HepG2 (cell line): ENCODE measurements at regions not wholly inside any gene's neighbourhood (a gene's known extent, or its start where the extent isn't known, plus 50 kb on each side); places are given as distances from the start of the nearest gene placed in this dataset.

Experiments
- ATF7 ChIP-seq, 2 experiments: fragments of 450-650 bp in 1 of 2; sonication (generic) in 1 of 2; formaldehyde crosslinking in 1 of 2; IDR thresholded peaks; 2 replicates each; pipeline versions ENCODE4 v1.4.0 to v1.6.1; 2016 to 2020; ENCODE audit warnings: antibody characterized with exemption in 1 of 2, mild to moderate bottlenecking in 1 of 2, missing genetic modification reagents in 1 of 2
- FOXA1 ChIP-seq, 2 experiments: fragments of 450-650 bp in 1 of 2; sonication (generic) in 1 of 2; formaldehyde crosslinking in 1 of 2; IDR thresholded peaks; 2 replicates each; pipeline versions ENCODE4 v1.4.0 to v1.6.1; 2016 to 2020; ENCODE audit warnings: missing genetic modification reagents in 1 of 2
- HNRNPK ChIP-seq: fragments of 200-400 bp; formaldehyde crosslinking; IDR thresholded peaks from 2 replicates; pipeline ENCODE4 v1.6.1; 2018; ENCODE audit warnings: low read length, low read depth, moderate library complexity, mild to moderate bottlenecking; ENCODE audit not compliant: poor library complexity, severe bottlenecking
- KLF11 ChIP-seq: IDR thresholded peaks from 2 replicates; pipeline ENCODE4 v1.6.1; 2016; ENCODE audit warnings: missing compliant biosample characterization
- MED1 ChIP-seq: sonication (generic); formaldehyde crosslinking; IDR thresholded peaks from 2 replicates; pipeline ENCODE4 v1.4.0; 2020; ENCODE audit warnings: missing genetic modification reagents
- MIXL1 ChIP-seq: IDR thresholded peaks from 2 replicates; pipeline ENCODE4 v1.6.1; 2016
- RNF2 ChIP-seq: fragments of 450-650 bp; conservative IDR thresholded peaks from 2 replicates; pipeline ENCODE4 v1.6.1; 2016; ENCODE audit warnings: low read depth
- SMARCE1 ChIP-seq: fragments of 450-650 bp; IDR thresholded peaks from 2 replicates; pipeline ENCODE4 v1.6.1; 2017; ENCODE audit warnings: borderline replicate concordance
- TEAD3 ChIP-seq: optimal IDR thresholded peaks from 2 replicates; pipeline ENCODE3; 2016; ENCODE audit warnings: borderline replicate concordance
- WIZ ChIP-seq: sonication (generic); formaldehyde crosslinking; IDR thresholded peaks from 2 replicates; pipeline ENCODE4 v1.5.1; 2020; ENCODE audit warnings: mild to moderate bottlenecking, missing genetic modification reagents
- ZC3H13 ChIP-seq: sonication (generic); formaldehyde crosslinking; IDR thresholded peaks from 2 replicates; pipeline ENCODE4 v1.8.1; 2023; ENCODE audit warnings: mild to moderate bottlenecking, missing genetic modification reagents, moderate library complexity
- ZFP1 ChIP-seq: IDR thresholded peaks from 2 replicates; pipeline ENCODE4 v1.6.1; 2016
- ZNF12 ChIP-seq: sonication (generic); formaldehyde crosslinking; IDR thresholded peaks from 2 replicates; pipeline ENCODE4 v1.5.0; 2020; ENCODE audit warnings: missing genetic modification reagents
- ZNF251 ChIP-seq: sonication (generic); formaldehyde crosslinking; IDR thresholded peaks from 2 replicates; pipeline ENCODE4 v1.9.0; 2021; ENCODE audit warnings: mild to moderate bottlenecking, missing genetic modification reagents
- ZNF343 ChIP-seq: sonication (generic); formaldehyde crosslinking; IDR thresholded peaks from 2 replicates; pipeline ENCODE4 v1.4.0; 2020; ENCODE audit warnings: mild to moderate bottlenecking, missing genetic modification reagents
- ZNF652 ChIP-seq: IDR thresholded peaks from 2 replicates; pipeline ENCODE4 v1.6.1; 2016; ENCODE audit warnings: low read depth, borderline replicate concordance
- ZNF83 ChIP-seq: sonication (generic); formaldehyde crosslinking; IDR thresholded peaks from 2 replicates; pipeline ENCODE4 v1.4.0; 2020; ENCODE audit warnings: missing genetic modification reagents, mild to moderate bottlenecking, borderline replicate concordance
- ZNF878 ChIP-seq: sonication (generic); formaldehyde crosslinking; IDR thresholded peaks from 2 replicates; pipeline ENCODE4 v1.8.1; 2023; ENCODE audit warnings: mild to moderate bottlenecking, missing genetic modification reagents, moderate library complexity
- TF ChIP-seq, protein P1 (sequence below): sonication (generic); formaldehyde crosslinking; IDR thresholded peaks from 2 replicates; pipeline ENCODE4 v1.5.0; 2020; ENCODE audit warnings: missing genetic modification reagents, mild to moderate bottlenecking, borderline replicate concordance
- TF ChIP-seq, protein P2 (sequence below): fragments of 450-650 bp; IDR thresholded peaks from 2 replicates; pipeline ENCODE4 v1.6.1; 2016
- TF ChIP-seq, protein P3 (sequence below): sonication (generic); formaldehyde crosslinking; IDR thresholded peaks from 2 replicates; pipeline ENCODE4 v1.8.1; 2023; ENCODE audit warnings: mild to moderate bottlenecking, inconsistent platforms, moderate library complexity, missing genetic modification reagents, borderline replicate concordance
- TF ChIP-seq, protein P4 (sequence below): sonication (generic); formaldehyde crosslinking; IDR thresholded peaks from 2 replicates; pipeline ENCODE4 v1.4.0; 2020; ENCODE audit warnings: missing genetic modification reagents
- TF ChIP-seq, protein P5 (sequence below): sonication (generic); formaldehyde crosslinking; IDR thresholded peaks from 2 replicates; pipeline ENCODE4 v1.8.0; 2023; ENCODE audit warnings: mild to moderate bottlenecking, missing genetic modification reagents

DNA sequence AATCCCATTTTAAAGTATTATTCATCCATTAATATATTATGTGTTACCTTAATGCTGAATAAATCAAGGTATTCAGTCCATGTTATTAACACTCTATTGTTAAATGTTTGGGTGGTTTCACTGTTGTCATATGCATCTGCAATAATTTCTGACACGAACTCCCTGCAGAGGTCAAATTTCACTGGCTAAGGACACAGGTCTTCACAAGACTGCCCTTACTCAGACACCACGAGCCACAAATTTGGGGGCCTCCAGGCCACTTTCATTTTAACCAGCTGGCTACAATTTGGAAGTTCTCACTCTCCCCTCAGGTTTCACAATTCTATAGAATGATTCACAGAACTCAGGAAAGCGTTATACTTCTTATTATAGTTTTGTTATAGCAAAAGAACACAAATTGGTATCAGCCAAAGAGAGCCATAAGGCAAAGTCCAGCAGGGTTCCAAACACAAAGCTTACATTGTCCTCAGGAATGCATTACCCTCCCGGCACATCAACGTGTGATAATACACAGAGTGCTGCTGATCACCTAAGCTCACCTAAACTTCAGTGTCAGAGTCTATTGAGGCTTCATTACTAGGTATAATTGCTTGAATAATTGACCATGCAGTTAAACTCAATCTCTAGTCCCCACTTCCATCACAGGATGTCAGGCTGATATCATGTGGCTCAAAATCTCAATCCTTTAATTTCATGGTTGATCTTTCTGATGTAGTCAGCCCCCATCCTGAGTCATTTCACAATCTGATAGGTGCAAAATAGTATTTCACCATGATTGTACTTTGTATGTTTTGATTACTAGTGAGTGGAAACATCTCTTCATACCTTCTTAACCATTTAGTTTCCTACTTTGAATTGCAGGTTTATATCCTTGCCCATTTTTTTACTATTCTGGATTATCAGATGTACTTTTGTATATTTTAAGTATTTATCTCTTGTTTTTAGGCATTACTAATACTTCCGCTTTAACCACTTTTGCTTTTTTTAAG is 441.4 kb upstream of the AGTR1 start (continued):
- no peak for TF ChIP-seq ZNF251 (CRISPR knock-in tag)
- no peak for TF ChIP-seq ZNF878 (CRISPR knock-in tag)
- TF ChIP-seq SMARCE1: no peak
- no peak for TF ChIP-seq ZC3H13 (CRISPR knock-in tag)
- no peak for TF ChIP-seq RNF2
- TF ChIP-seq ZNF83 (CRISPR knock-in tag): no peak
- TF ChIP-seq KLF11 (CRISPR knock-in tag): no peak
- no peak for TF ChIP-seq ZNF343
- TF ChIP-seq ZFP1 (CRISPR knock-in tag): no peak
- TF ChIP-seq WIZ: no peak
- TF ChIP-seq, protein P1, sequence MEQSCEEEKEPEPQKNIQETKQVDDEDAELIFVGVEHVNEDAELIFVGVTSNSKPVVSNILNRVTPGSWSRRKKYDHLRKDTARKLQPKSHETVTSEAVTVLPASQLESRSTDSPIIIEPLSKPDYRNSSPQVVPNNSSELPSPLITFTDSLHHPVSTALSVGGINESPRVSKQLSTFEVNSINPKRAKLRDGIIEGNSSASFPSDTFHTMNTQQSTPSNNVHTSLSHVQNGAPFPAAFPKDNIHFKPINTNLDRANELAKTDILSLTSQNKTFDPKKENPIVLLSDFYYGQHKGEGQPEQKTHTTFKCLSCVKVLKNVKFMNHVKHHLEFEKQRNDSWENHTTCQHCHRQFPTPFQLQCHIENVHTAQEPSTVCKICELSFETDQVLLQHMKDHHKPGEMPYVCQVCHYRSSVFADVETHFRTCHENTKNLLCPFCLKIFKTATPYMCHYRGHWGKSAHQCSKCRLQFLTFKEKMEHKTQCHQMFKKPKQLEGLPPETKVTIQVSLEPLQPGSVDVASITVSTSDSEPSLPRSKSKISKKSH: no peak
- TF ChIP-seq, protein P2, sequence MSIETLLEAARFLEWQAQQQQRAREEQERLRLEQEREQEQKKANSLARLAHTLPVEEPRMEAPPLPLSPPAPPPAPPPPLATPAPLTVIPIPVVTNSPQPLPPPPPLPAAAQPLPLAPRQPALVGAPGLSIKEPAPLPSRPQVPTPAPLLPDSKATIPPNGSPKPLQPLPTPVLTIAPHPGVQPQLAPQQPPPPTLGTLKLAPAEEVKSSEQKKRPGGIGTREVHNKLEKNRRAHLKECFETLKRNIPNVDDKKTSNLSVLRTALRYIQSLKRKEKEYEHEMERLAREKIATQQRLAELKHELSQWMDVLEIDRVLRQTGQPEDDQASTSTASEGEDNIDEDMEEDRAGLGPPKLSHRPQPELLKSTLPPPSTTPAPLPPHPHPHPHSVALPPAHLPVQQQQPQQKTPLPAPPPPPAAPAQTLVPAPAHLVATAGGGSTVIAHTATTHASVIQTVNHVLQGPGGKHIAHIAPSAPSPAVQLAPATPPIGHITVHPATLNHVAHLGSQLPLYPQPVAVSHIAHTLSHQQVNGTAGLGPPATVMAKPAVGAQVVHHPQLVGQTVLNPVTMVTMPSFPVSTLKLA: no peak
- TF ChIP-seq ZNF652 (CRISPR knock-in tag): peak; percentile 68
- TF ChIP-seq FOXA1 (IDR thresholded peaks at IDR 0.05): no peak
- no peak for TF ChIP-seq FOXA1 (CRISPR knock-in tag; IDR thresholded peaks at IDR 0.05)
- TF ChIP-seq ZNF12 (CRISPR knock-in tag): 0 out of 2 replicates have a peak, but pooled peaks have one; percentile 25
- TF ChIP-seq MED1 (CRISPR knock-in tag): 0 out of 2 replicates have a peak, but pooled peaks have one; percentile 26
- no peak; the same call in 1 of the 2 replicates for TF ChIP-seq MIXL1 (CRISPR knock-in tag)
- TF ChIP-seq, protein P3, sequence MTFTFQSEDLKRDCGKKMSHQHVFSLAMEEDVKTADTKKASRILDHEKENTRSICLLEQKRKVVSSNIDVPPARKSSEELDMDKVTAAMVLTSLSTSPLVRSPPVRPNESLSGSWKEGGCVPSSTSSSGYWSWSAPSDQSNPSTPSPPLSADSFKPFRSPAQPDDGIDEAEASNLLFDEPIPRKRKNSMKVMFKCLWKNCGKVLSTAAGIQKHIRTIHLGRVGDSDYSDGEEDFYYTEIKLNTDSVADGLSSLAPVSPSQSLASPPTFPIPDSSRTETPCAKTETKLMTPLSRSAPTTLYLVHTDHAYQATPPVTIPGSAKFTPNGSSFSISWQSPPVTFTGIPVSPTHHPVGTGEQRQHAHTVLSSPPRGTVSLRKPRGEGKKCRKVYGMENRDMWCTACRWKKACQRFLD (CRISPR knock-in tag): no peak
- TF ChIP-seq, protein P4, sequence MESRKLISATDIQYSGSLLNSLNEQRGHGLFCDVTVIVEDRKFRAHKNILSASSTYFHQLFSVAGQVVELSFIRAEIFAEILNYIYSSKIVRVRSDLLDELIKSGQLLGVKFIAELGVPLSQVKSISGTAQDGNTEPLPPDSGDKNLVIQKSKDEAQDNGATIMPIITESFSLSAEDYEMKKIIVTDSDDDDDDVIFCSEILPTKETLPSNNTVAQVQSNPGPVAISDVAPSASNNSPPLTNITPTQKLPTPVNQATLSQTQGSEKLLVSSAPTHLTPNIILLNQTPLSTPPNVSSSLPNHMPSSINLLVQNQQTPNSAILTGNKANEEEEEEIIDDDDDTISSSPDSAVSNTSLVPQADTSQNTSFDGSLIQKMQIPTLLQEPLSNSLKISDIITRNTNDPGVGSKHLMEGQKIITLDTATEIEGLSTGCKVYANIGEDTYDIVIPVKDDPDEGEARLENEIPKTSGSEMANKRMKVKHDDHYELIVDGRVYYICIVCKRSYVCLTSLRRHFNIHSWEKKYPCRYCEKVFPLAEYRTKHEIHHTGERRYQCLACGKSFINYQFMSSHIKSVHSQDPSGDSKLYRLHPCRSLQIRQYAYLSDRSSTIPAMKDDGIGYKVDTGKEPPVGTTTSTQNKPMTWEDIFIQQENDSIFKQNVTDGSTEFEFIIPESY (CRISPR knock-in tag): no peak
- no peak for TF ChIP-seq ATF7 (IDR thresholded peaks at IDR 0.05)
- TF ChIP-seq ATF7 (CRISPR knock-in tag; IDR thresholded peaks at IDR 0.05): no peak
- TF ChIP-seq TEAD3 (CRISPR knock-in tag): peak; percentile 84
- TF ChIP-seq HNRNPK: no peak
- TF ChIP-seq, protein P5, sequence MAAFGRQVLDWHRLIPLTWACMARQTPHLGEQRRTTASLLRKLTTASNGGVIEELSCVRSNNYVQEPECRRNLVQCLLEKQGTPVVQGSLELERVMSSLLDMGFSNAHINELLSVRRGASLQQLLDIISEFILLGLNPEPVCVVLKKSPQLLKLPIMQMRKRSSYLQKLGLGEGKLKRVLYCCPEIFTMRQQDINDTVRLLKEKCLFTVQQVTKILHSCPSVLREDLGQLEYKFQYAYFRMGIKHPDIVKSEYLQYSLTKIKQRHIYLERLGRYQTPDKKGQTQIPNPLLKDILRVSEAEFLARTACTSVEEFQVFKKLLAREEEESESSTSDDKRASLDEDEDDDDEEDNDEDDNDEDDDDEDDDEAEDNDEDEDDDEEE (CRISPR knock-in tag): no peak
